ENCODE measurements at regions not wholly inside any gene's neighbourhood (a gene's known extent, or its start where the extent isn't known, plus 50 kb on each side); places are given as distances from the start of the nearest gene placed in this dataset.
"Not testable (repeated sequence)": the region's sequence is repeated elsewhere in the genome, so short reads cannot be mapped to it uniquely, and the experiment has no call there.

- no peak for DNase-seq
Measured at GRCh38 chr7:112930787-112931186, 140.6 kb upstream of the TMEM168 start.

- DNase-seq, result no peak
Measured at GRCh38 chr7:112929421-112929820, 139.2 kb upstream of the TMEM168 start.

GRCh38 chr7:112926018-112926417, 135.8 kb upstream of the TMEM168 start:
- DNase-seq, result no peak

- DNase-seq, result not testable (repeated sequence)
Measured at GRCh38 chr7:112922546-112922945, 132.4 kb upstream of the TMEM168 start.

- not testable (repeated sequence) for DNase-seq
Measured at GRCh38 chr7:112916431-112916830, 126.2 kb upstream of the TMEM168 start.

GRCh38 chr7:112908086-112908485, 117.9 kb upstream of the TMEM168 start:
- DNase-seq, result no peak

- DNase-seq, result no peak
Measured at GRCh38 chr7:112907658-112908057, 117.5 kb upstream of the TMEM168 start.

GRCh38 chr7:112905950-112906349, 115.8 kb upstream of the TMEM168 start:
- no peak for DNase-seq

- DNase-seq, result no peak
Measured at GRCh38 chr7:112905413-112905812, 115.2 kb upstream of the TMEM168 start.

- peak; percentile 21 for DNase-seq
Measured at GRCh38 chr7:112898432-112899290, 108.5 kb upstream of the TMEM168 start.

- DNase-seq, result no peak
Measured at GRCh38 chr7:112897839-112898431, 107.7 kb upstream of the TMEM168 start.

GRCh38 chr7:112896026-112896601, 105.9 kb upstream of the TMEM168 start:
- DNase-seq, result no peak

- DNase-seq, result no peak
Measured at GRCh38 chr7:112892263-112892662, 102.1 kb upstream of the TMEM168 start.

GRCh38 chr7:112891698-112892097, 101.5 kb upstream of the TMEM168 start:
- no peak for DNase-seq

- DNase-seq, result no peak
Measured at GRCh38 chr7:112889834-112890438, 99.7 kb upstream of the TMEM168 start.

GRCh38 chr7:112889268-112889667, 99.1 kb upstream of the TMEM168 start:
- DNase-seq, result no peak

GRCh38 chr7:112888781-112889180, 98.6 kb upstream of the TMEM168 start:
- DNase-seq, result no peak

GRCh38 chr7:112887976-112888375, 97.8 kb upstream of the TMEM168 start:
- DNase-seq, result no peak

GRCh38 chr7:112887337-112887736, 97.1 kb upstream of the TMEM168 start:
- DNase-seq, result no peak

GRCh38 chr7:112886208-112886607, 96.0 kb upstream of the TMEM168 start:
- DNase-seq, result no peak

- no peak for DNase-seq
Measured at GRCh38 chr7:112882991-112883390, 92.8 kb upstream of the TMEM168 start.

GRCh38 chr7:112882511-112882910, 92.3 kb upstream of the TMEM168 start:
- DNase-seq, result no peak

GRCh38 chr7:112882022-112882421, 91.8 kb upstream of the TMEM168 start:
- DNase-seq, result no peak

Measured in activated CD4-positive, alpha-beta T cell treated with anti-CD3 and anti-CD28 coated beads, Interleukin-2, amount 50 U/mL, for 1 hour (primary cell).